Neuronal stem cell (in vitro differentiated cells): ENCODE measurements at regions not wholly inside any gene's neighbourhood (a gene's known extent, or its start where the extent isn't known, plus 50 kb on each side); places are given as distances from the start of the nearest gene placed in this dataset.

Experiments used
- DNase-seq: peaks from one replicate; pipeline ENCODE4 v3.0.0-alpha.2; 2013; ENCODE audit warnings: low spot score
- H2AFZ ChIP-seq: one replicate; pipeline ENCODE4 v1.6.1; 2013; ENCODE audit warnings: mild to moderate bottlenecking, low read length, inconsistent platforms
- H2AK5ac ChIP-seq: 2 replicates; pipeline ENCODE4 v1.6.1; 2013; ENCODE audit warnings: low read depth, mild to moderate bottlenecking, inconsistent platforms, low read length, moderate library complexity, mixed read lengths
- H2BK120ac ChIP-seq: 2 replicates; pipeline ENCODE4 v1.6.1; 2013; ENCODE audit warnings: low read depth, mild to moderate bottlenecking, inconsistent platforms, low read length, moderate library complexity, mixed read lengths
- H2BK12ac ChIP-seq: one replicate; pipeline ENCODE4 v1.6.1; 2013; ENCODE audit warnings: low read length, inconsistent platforms
- H2BK15ac ChIP-seq: 2 replicates; pipeline ENCODE4 v1.6.1; 2013; ENCODE audit warnings: mild to moderate bottlenecking, low read length, inconsistent platforms, mixed read lengths
- H2BK5ac ChIP-seq: one replicate; pipeline ENCODE4 v1.6.1; 2013; ENCODE audit warnings: inconsistent platforms, mild to moderate bottlenecking, low read length, moderate library complexity
- H3K14ac ChIP-seq: one replicate; pipeline ENCODE4 v1.6.1; 2013; ENCODE audit warnings: low read length, inconsistent platforms
- H3K18ac ChIP-seq: 2 replicates; pipeline ENCODE4 v1.6.1; 2013; ENCODE audit warnings: low read length, inconsistent platforms
- H3K23ac ChIP-seq: 2 replicates; pipeline ENCODE4 v1.6.1; 2013; ENCODE audit warnings: low read depth, mild to moderate bottlenecking, mixed read lengths, low read length, inconsistent platforms; ENCODE audit not compliant: poor library complexity
- H3K27ac ChIP-seq: replicated peaks from 3 replicates; pipeline ENCODE4 v1.5.1; 2013; ENCODE audit warnings: low read length, inconsistent platforms
- H3K27me3 ChIP-seq, 3 experiments: 2 replicates each; pipeline ENCODE4 v1.6.1; 2013; ENCODE audit warnings: low read length in 3 of 3, mild to moderate bottlenecking in 2 of 3, inconsistent platforms in 1 of 3, low read depth in 1 of 3, mixed read lengths in 1 of 3, moderate library complexity in 1 of 3; ENCODE audit not compliant: control insufficient read depth in 3 of 3, insufficient read depth in 3 of 3
- H3K36me3 ChIP-seq, 2 donors: replicated peaks in 1 of 2; 2 replicates each; pipeline ENCODE4 v1.6.1; 2013; ENCODE audit warnings: low read length in 2 of 2; ENCODE audit not compliant: control insufficient read depth in 2 of 2, insufficient read depth in 2 of 2
- H3K4ac ChIP-seq: 2 replicates; pipeline ENCODE4 v1.6.1; 2013; ENCODE audit warnings: inconsistent platforms, mild to moderate bottlenecking, low read length, moderate library complexity
- H3K4me1 ChIP-seq, 2 donors: 1 replicate in 1 of 2; 2 replicates in 1 of 2; pipeline ENCODE4 v1.6.1; 2013; ENCODE audit warnings: low read length in 2 of 2, low read depth in 1 of 2; ENCODE audit not compliant: control insufficient read depth in 2 of 2, insufficient read depth in 1 of 2
- H3K4me2 ChIP-seq: one replicate; pipeline ENCODE4 v1.6.1; 2013; ENCODE audit warnings: mild to moderate bottlenecking, low read length, inconsistent platforms; ENCODE audit not compliant: insufficient read depth, poor library complexity, severe bottlenecking
- H3K4me3 ChIP-seq, 2 donors: 2 replicates each; pipeline ENCODE4 v1.5.1; 2013; ENCODE audit warnings: low read length in 2 of 2, mild to moderate bottlenecking in 2 of 2, inconsistent platforms in 1 of 2, moderate library complexity in 1 of 2
- H3K79me1 ChIP-seq: one replicate; pipeline ENCODE4 v1.6.1; 2013; ENCODE audit warnings: low read depth, mild to moderate bottlenecking, inconsistent platforms, low read length, moderate library complexity
- H3K9ac ChIP-seq: one replicate; pipeline ENCODE4 v1.6.1; 2013; ENCODE audit warnings: mild to moderate bottlenecking, low read depth, low read length, inconsistent platforms; ENCODE audit not compliant: poor library complexity
- H3K9me3 ChIP-seq, 2 donors: replicated peaks in 1 of 2; 2 replicates each; pipeline versions ENCODE3 to v1.6.1; 2013; ENCODE audit warnings: low read length in 2 of 2, mild to moderate bottlenecking in 2 of 2, inconsistent platforms in 1 of 2, low read depth in 1 of 2, mixed read lengths in 1 of 2, moderate library complexity in 1 of 2; ENCODE audit not compliant: control insufficient read depth in 2 of 2, insufficient read depth in 1 of 2
- H4K8ac ChIP-seq: one replicate; pipeline ENCODE4 v1.6.1; 2013; ENCODE audit warnings: low read depth, mild to moderate bottlenecking, inconsistent platforms, low read length, moderate library complexity
- H4K91ac ChIP-seq: one replicate; pipeline ENCODE4 v1.6.1; 2013; ENCODE audit warnings: low read length, low read depth, mild to moderate bottlenecking, inconsistent platforms; ENCODE audit not compliant: poor library complexity
- WGBS, 2 donors: extraction: QIAGEN DNeasy Blood & Tissue Kit; methylation state at CpG; one replicate each; pipeline ENCODE4 v1.1.7; 2013; ENCODE audit warnings: missing lambda C conversion rate in 2 of 2, mixed read lengths in 1 of 2; ENCODE audit not compliant: insufficient read length in 2 of 2, insufficient replicate concordance in 1 of 2; ENCODE audit errors: extremely low coverage in 2 of 2; 5-methylcytosine and 5-hydroxymethylcytosine counted together

- DNase-seq, result no peak
- Histone ChIP-seq H3K27me3 (no peaks in the 10 kb centered on the region), H3K36me3 (no peaks in the 10 kb centered on the region), H2BK15ac (no peak overlapping the region), H2BK5ac (no peak overlapping the region), H3K9me3 (peaks cover 0 to 2% of the 10 kb centered on the region in 2 donors), H2AFZ (no peak overlapping the region), H3K9ac (no peak overlapping the region), H2BK12ac (no peak overlapping the region), H3K4me2 (no peak overlapping the region), H2AK5ac (no peak overlapping the region), H3K4me3 (no peak overlapping the region), H3K79me1 (no peaks in the 10 kb centered on the region), H3K23ac (no peak overlapping the region), H2BK120ac (no peak overlapping the region), H3K18ac (no peak overlapping the region), H4K8ac (no peak overlapping the region), H3K4me1 (no peaks in the 10 kb centered on the region), H4K91ac (no peak overlapping the region), H3K4ac (no peak overlapping the region), H3K27ac (no peak overlapping the region), H3K14ac (no peak overlapping the region)
- WGBS, 2 donors, result no CpG with 5 or more reads among the region's 1 CpG
Observed at GRCh38 chr13:55783841-55784240, 1356.9 kb upstream of the PRR20A start.

GRCh38 chr13:55788548-55788947 is 1352.2 kb upstream of the PRR20A start:
- WGBS, 2 donors, result no CpG with 5 or more reads among the region's 1 CpG
- no peak overlapping the region for H2BK12ac ChIP-seq
- H2BK5ac ChIP-seq, result no peak overlapping the region
- no peak overlapping the region for H2AFZ ChIP-seq
- H3K14ac ChIP-seq, result no peak overlapping the region
- H3K4me3 ChIP-seq, result no peak overlapping the region
- no peaks in the 10 kb centered on the region for H3K4me1 ChIP-seq
- peaks cover 0 to 3% of the 10 kb centered on the region in 2 donors for H3K9me3 ChIP-seq
- no peaks in the 10 kb centered on the region for H3K36me3 ChIP-seq
- H3K23ac ChIP-seq, result no peak overlapping the region
- no peak for DNase-seq
- no peaks in the 10 kb centered on the region for H3K79me1 ChIP-seq
- no peak overlapping the region for H3K4me2 ChIP-seq
- H3K27ac ChIP-seq, result no peak overlapping the region
- H4K91ac ChIP-seq, result no peak overlapping the region
- H3K27me3 ChIP-seq, result no peaks in the 10 kb centered on the region
- no peak overlapping the region for H4K8ac ChIP-seq
- H2AK5ac ChIP-seq, result no peak overlapping the region
- H2BK120ac ChIP-seq, result no peak overlapping the region
- H2BK15ac ChIP-seq, result no peak overlapping the region
- no peak overlapping the region for H3K9ac ChIP-seq
- no peak overlapping the region for H3K18ac ChIP-seq
- no peak overlapping the region for H3K4ac ChIP-seq

GRCh38 chr13:55792544-55793193 is 1348.0 kb upstream of the PRR20A start:
- H3K4me3 ChIP-seq, result no peak overlapping the region
- no peak for DNase-seq
- no peak overlapping the region for H3K18ac ChIP-seq
- H3K4me1 ChIP-seq, result no peaks in the 10 kb centered on the region
- no peak overlapping the region for H3K4me2 ChIP-seq
- H4K8ac ChIP-seq, result no peak overlapping the region
- no peaks in the 10 kb centered on the region for H3K79me1 ChIP-seq
- H2AK5ac ChIP-seq, result no peak overlapping the region
- H3K23ac ChIP-seq, result no peak overlapping the region
- no peak overlapping the region for H3K4ac ChIP-seq
- no CpG with 5 or more reads among the region's 3 CpGs for WGBS, 2 donors
- H3K27me3 ChIP-seq, result no peaks in the 10 kb centered on the region
- no peak overlapping the region for H2BK120ac ChIP-seq
- peaks cover 0 to 3% of the 10 kb centered on the region in 2 donors for H3K9me3 ChIP-seq
- H2BK12ac ChIP-seq, result no peak overlapping the region
- no peak overlapping the region for H3K9ac ChIP-seq
- H3K14ac ChIP-seq, result no peak overlapping the region
- no peak overlapping the region for H2BK5ac ChIP-seq
- no peak overlapping the region for H2BK15ac ChIP-seq
- no peak overlapping the region for H2AFZ ChIP-seq
- no peak overlapping the region for H3K27ac ChIP-seq
- H4K91ac ChIP-seq, result no peak overlapping the region
- H3K36me3 ChIP-seq, result no peaks in the 10 kb centered on the region

DNA sequence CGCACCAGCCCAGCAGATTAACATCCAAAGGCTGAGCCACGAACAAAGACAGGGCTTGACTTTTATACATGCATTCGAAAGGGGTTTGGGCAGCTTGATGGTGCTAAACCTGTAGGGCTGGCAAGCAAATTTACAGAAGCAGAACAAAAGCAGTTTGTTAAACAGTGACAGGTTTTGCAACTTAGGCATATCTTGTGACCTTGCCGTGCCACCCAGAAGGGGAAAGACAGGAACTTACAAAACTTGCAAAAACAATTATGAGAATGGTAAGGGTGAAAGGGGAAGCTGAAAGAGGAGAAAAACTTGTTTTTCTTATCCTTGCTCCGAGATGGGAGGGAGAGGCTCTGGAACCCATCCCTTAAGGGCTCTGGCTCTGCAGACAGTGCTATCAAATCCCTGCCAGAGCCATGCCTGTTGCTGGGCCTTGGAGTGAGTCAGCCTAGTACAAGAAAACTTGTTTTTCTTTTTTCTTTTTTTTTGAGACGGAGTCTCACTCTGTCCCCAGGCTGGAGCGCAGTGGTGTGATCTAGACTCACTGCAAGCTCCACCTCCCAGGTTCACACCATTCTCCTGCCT is 1325.2 kb upstream of the PRR20A start:
- H4K8ac ChIP-seq, result no peak overlapping the region
- no peak overlapping the region for H4K91ac ChIP-seq
- H2BK120ac ChIP-seq, result no peak overlapping the region
- no peak overlapping the region for H3K27ac ChIP-seq
- no peak overlapping the region for H3K4me3 ChIP-seq
- H2BK5ac ChIP-seq, result no peak overlapping the region
- no CpG with 5 or more reads among the region's 7 CpGs for WGBS, 2 donors
- no peak for DNase-seq
- H3K9me3 ChIP-seq, result peaks cover 0 to 2% of the 10 kb centered on the region in 2 donors
- H3K36me3 ChIP-seq, result no peaks in the 10 kb centered on the region
- H3K27me3 ChIP-seq, result no peaks in the 10 kb centered on the region
- no peak overlapping the region for H2BK15ac ChIP-seq
- H3K79me1 ChIP-seq, result no peaks in the 10 kb centered on the region
- no peak overlapping the region for H2BK12ac ChIP-seq
- no peak overlapping the region for H3K14ac ChIP-seq
- no peak overlapping the region for H3K9ac ChIP-seq
- no peak overlapping the region for H3K18ac ChIP-seq
- no peak overlapping the region for H3K4me2 ChIP-seq
- no peak overlapping the region for H2AK5ac ChIP-seq
- H3K23ac ChIP-seq, result no peak overlapping the region
- H2AFZ ChIP-seq, result no peak overlapping the region
- H3K4ac ChIP-seq, result no peak overlapping the region
- no peaks in the 10 kb centered on the region for H3K4me1 ChIP-seq
